NCI-H2171 treated with DMSO at 0.1 percent for 48 hours (cell line): ENCODE measurements at regions not wholly inside any gene's neighbourhood (a gene's known extent, or its start where the extent isn't known, plus 50 kb on each side); places are given as distances from the start of the nearest gene placed in this dataset.
A peak's percentile ranks its signal among the peaks of the same experiment; 100 is the strongest.
"Not testable (repeated sequence)": the region's sequence is repeated elsewhere in the genome, so short reads cannot be mapped to it uniquely, and the experiment has no call there.

Experiments used
- DNase-seq: peaks from one replicate; lab custom pipeline; 2025; lab: John Stamatoyannopoulos, UW

GRCh38 chr7:6882321-6882721 is 56.2 kb upstream of the CCZ1B start:
- not testable (repeated sequence) for DNase-seq

GRCh38 chr7:6883756-6884155 is 57.7 kb upstream of the CCZ1B start:
- not testable (repeated sequence) for DNase-seq

GRCh38 chr7:6886198-6886597 is 60.1 kb upstream of the CCZ1B start:
- DNase-seq = no peak

- peak; percentile 7 for DNase-seq
Measured at GRCh38 chr7:6888267-6889045, 62.4 kb upstream of the CCZ1B start.

- DNase-seq = no peak
Measured at GRCh38 chr7:6889252-6889812, 63.3 kb upstream of the CCZ1B start.

GRCh38 chr7:6902097-6902518 is 76.0 kb upstream of the CCZ1B start:
- DNase-seq = peak; percentile 9

GRCh38 chr7:6903289-6903688 is 77.2 kb upstream of the CCZ1B start:
- not testable (repeated sequence) for DNase-seq

GRCh38 chr7:6903792-6904191 is 77.7 kb upstream of the CCZ1B start:
- DNase-seq = not testable (repeated sequence)

GRCh38 chr7:6917258-6917657 is 91.2 kb upstream of the CCZ1B start:
- peak; percentile 37 for DNase-seq

GRCh38 chr7:6919169-6919568 is 93.1 kb upstream of the CCZ1B start:
- DNase-seq = not testable (repeated sequence)

- not testable (repeated sequence) for DNase-seq
Measured at GRCh38 chr7:6924523-6924922, 98.4 kb upstream of the CCZ1B start.

- DNase-seq = not testable (repeated sequence)
Measured at GRCh38 chr7:6926193-6927174, 100.4 kb upstream of the CCZ1B start.

GRCh38 chr7:6927643-6928042 is 101.6 kb upstream of the CCZ1B start:
- DNase-seq = not testable (repeated sequence)

GRCh38 chr7:6929588-6929987 is 103.5 kb upstream of the CCZ1B start:
- not testable (repeated sequence) for DNase-seq

GRCh38 chr7:6930081-6930635 is 104.1 kb upstream of the CCZ1B start:
- DNase-seq = not testable (repeated sequence)

GRCh38 chr7:6930787-6931186 is 104.7 kb upstream of the CCZ1B start:
- peak; percentile 47 for DNase-seq

GRCh38 chr7:6931456-6931855 is 105.4 kb upstream of the CCZ1B start:
- DNase-seq = not testable (repeated sequence)

- not testable (repeated sequence) for DNase-seq
Measured at GRCh38 chr7:6933954-6934632, 108.0 kb upstream of the CCZ1B start.

- DNase-seq = no peak
Measured at GRCh38 chr7:6934981-6935380, 108.9 kb upstream of the CCZ1B start.

GRCh38 chr7:6936626-6937025 is 110.6 kb upstream of the CCZ1B start:
- not testable (repeated sequence) for DNase-seq

- not testable (repeated sequence) for DNase-seq
Measured at GRCh38 chr7:6937746-6938145, 111.7 kb upstream of the CCZ1B start.
